ENCODE measurements at regions not wholly inside any gene's neighbourhood (a gene's known extent, or its start where the extent isn't known, plus 50 kb on each side); places are given as distances from the start of the nearest gene placed in this dataset.

DNA sequence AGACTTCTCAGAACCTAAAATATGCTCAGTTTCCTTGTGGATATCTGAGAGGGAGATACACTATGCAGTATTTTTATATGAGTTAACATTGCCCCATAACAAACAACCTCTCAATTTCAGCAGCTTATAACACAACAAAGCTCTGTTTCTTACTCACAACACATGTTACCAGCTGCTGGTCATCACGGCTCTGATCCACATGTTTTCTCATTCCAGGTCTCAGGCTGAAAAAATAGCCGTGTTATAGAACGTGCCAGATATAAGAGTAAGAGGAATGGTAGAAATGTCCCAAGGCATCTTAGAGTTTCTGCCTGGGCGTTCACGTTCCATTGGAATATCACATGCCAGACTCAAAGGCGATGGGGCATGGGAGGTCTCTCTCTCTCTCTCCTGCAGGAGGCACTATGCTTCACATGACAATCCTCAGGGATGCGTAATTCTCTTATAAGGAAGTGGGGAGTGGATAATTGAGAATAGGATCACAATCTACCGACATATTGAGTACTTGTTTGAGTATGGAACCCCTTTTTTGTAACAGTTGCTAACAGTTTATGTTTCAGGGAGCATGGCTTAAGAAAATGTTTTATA is 246.6 kb downstream of the NHLRC3 start:
- DNase-seq (ENCODE audit: low read depth), result peak; percentile 3

All from amniotic epithelial cell (primary cell).